ENCODE measurements at regions not wholly inside any gene's neighbourhood (a gene's known extent, or its start where the extent isn't known, plus 50 kb on each side); places are given as distances from the start of the nearest gene placed in this dataset.

DNA sequence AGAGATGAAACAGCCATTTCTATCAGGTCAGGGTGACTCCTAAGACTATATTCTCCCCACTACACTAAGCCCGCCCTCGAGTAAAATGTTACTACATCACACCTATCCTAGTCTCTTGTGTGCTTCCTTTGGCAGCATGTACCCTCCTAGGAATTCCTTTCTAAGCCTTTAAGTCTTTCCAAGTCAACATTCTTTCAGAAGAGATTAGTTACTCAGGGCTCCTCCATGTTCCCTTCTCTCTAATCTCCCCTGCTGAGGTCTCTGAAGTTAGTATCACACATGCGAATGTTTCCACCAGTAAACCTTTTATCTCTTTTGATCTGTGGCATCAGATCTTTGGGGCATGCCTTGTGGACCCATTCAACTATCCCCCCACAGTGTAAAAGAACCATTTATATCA lies 873.7 kb upstream of the FAT3 start:
- H3K4me1 Mint-ChIP-seq (ENCODE audit: low read depth, unreplicated experiment): no peaks in the 10 kb centered on the region
- H3K4me3 Mint-ChIP-seq (ENCODE audit: unreplicated experiment): no peak overlapping the region
- BruUV-seq (replicated peaks): no TSS peak
- H3K27me3 Mint-ChIP-seq (ENCODE audit: insufficient read depth, unreplicated experiment): no peaks in the 10 kb centered on the region
- ChIA-PET CTCF (no interaction called here), POLR2A (no interaction called here)
- H3K27ac Mint-ChIP-seq (ENCODE audit: unreplicated experiment): no peak overlapping the region
- no peaks in the 10 kb centered on the region for H3K9me3 Mint-ChIP-seq (ENCODE audit: unreplicated experiment)
- DNase-seq: no peak
- TF ChIP-seq, protein P1, sequence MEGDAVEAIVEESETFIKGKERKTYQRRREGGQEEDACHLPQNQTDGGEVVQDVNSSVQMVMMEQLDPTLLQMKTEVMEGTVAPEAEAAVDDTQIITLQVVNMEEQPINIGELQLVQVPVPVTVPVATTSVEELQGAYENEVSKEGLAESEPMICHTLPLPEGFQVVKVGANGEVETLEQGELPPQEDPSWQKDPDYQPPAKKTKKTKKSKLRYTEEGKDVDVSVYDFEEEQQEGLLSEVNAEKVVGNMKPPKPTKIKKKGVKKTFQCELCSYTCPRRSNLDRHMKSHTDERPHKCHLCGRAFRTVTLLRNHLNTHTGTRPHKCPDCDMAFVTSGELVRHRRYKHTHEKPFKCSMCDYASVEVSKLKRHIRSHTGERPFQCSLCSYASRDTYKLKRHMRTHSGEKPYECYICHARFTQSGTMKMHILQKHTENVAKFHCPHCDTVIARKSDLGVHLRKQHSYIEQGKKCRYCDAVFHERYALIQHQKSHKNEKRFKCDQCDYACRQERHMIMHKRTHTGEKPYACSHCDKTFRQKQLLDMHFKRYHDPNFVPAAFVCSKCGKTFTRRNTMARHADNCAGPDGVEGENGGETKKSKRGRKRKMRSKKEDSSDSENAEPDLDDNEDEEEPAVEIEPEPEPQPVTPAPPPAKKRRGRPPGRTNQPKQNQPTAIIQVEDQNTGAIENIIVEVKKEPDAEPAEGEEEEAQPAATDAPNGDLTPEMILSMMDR (IDR thresholded peaks at IDR 0.05; ENCODE audit: insufficient read depth in 1 of 2, low read depth in 1 of 2, low read length in 1 of 2, severe bottlenecking in 1 of 2, unreplicated experiment in 1 of 2): no peak
- H3K36me3 ChIP-seq (ENCODE audit: control insufficient read depth, insufficient read depth, low read length): no peaks in the 10 kb centered on the region
- intact Hi-C loops (cut with micrococcal nuclease; ENCODE audit: unreplicated experiment): no loop called here
- no peaks in the 10 kb centered on the region for H3K36me3 Mint-ChIP-seq (ENCODE audit: insufficient read depth, unreplicated experiment)
- H3K4me3 ChIP-seq (ENCODE audit: low read depth, low read length): no peak overlapping the region
- no peaks in the 10 kb centered on the region for H3K9me3 ChIP-seq
- H3K4me1 ChIP-seq: no peaks in the 10 kb centered on the region
- no peaks in the 10 kb centered on the region; the same call in 1 of the 2 replicates for H3K27me3 ChIP-seq (replicated peaks; ENCODE audit: control insufficient read depth, insufficient read depth, low read length)

DNA sequence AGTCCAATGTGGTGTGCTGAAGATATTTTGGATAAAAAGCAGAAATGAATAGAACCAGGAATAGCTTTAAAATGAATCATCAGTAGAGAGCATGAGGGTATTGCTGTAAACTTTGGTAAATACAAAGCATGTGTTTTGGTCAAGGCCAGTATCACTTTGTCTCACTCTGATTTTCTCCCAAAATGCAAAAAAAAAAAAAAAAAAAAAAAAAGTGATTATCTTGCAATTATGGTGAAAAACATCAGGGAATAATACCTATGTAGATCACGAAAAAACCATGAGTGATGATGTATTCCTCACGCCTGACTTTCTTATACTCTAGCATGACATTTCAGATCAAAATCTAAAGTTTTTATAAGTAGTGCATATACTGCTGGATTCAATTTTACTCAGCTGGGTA lies 897.9 kb upstream of the FAT3 start:
- no peaks in the 10 kb centered on the region for H3K27me3 Mint-ChIP-seq (ENCODE audit: insufficient read depth, unreplicated experiment)
- H3K4me1 ChIP-seq: no peaks in the 10 kb centered on the region
- BruUV-seq (replicated peaks): no TSS peak
- no peak overlapping the region for H3K27ac Mint-ChIP-seq (ENCODE audit: unreplicated experiment)
- H3K4me3 Mint-ChIP-seq (ENCODE audit: unreplicated experiment): no peak overlapping the region
- H3K9me3 Mint-ChIP-seq (ENCODE audit: unreplicated experiment): no peaks in the 10 kb centered on the region
- DNase-seq: no peak
- no peaks in the 10 kb centered on the region for H3K36me3 ChIP-seq (ENCODE audit: control insufficient read depth, insufficient read depth, low read length)
- peaks cover 2% of the 10 kb centered on the region; the same call in 1 of the 2 replicates for H3K9me3 ChIP-seq
- H3K4me1 Mint-ChIP-seq (ENCODE audit: low read depth, unreplicated experiment): no peaks in the 10 kb centered on the region
- intact Hi-C loops (cut with micrococcal nuclease; ENCODE audit: unreplicated experiment): no loop called here
- TF ChIP-seq, protein P1 (IDR thresholded peaks at IDR 0.05; ENCODE audit: insufficient read depth in 1 of 2, low read depth in 1 of 2, low read length in 1 of 2, severe bottlenecking in 1 of 2, unreplicated experiment in 1 of 2): no peak
- ChIA-PET CTCF (no interaction called here), POLR2A (no interaction called here)
- no peaks in the 10 kb centered on the region for H3K36me3 Mint-ChIP-seq (ENCODE audit: insufficient read depth, unreplicated experiment)
- no peaks in the 10 kb centered on the region for H3K27me3 ChIP-seq (replicated peaks; ENCODE audit: control insufficient read depth, insufficient read depth, low read length)
- no peak overlapping the region for H3K4me3 ChIP-seq (ENCODE audit: low read depth, low read length)

DNA sequence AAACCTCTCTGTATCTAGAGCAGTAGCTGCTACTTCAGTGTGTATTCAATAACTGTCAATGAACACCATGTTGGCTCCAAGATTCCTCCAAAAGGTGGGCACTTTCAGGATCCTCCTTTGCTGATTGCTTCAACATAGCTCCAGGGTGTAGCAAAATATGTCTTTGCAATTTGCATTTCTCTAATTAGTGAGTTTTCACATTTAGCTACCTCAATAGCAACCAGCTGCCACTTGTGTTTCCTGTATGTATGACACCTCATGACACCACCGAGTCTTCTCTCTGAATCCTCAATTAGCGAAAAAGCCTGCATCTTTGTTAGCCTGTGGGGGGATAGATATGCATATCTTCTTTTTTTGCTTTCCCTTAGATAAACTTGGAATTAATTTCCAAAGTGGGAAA lies 898.3 kb upstream of the FAT3 start:
- CTCF ChIA-PET: no interaction called here
- Histone ChIP-seq H3K36me3 (ENCODE audit: control insufficient read depth, insufficient read depth, low read length) (no peaks in the 10 kb centered on the region), H3K27me3 (replicated peaks; ENCODE audit: control insufficient read depth, insufficient read depth, low read length) (no peaks in the 10 kb centered on the region), H3K9me3 (peaks cover 4% of the 10 kb centered on the region; the same call in 1 of the 2 replicates), H3K4me3 (ENCODE audit: low read depth, low read length) (no peak overlapping the region), H3K4me1 (no peaks in the 10 kb centered on the region)
- POLR2A ChIA-PET: no interaction called here
- TF ChIP-seq, protein P1 (IDR thresholded peaks at IDR 0.05; ENCODE audit: insufficient read depth in 1 of 2, low read depth in 1 of 2, low read length in 1 of 2, severe bottlenecking in 1 of 2, unreplicated experiment in 1 of 2): no peak
- Mint-ChIP-seq H3K27me3 (ENCODE audit: insufficient read depth, unreplicated experiment) (no peaks in the 10 kb centered on the region), H3K9me3 (ENCODE audit: unreplicated experiment) (no peaks in the 10 kb centered on the region), H3K36me3 (ENCODE audit: insufficient read depth, unreplicated experiment) (no peaks in the 10 kb centered on the region), H3K4me3 (ENCODE audit: unreplicated experiment) (no peak overlapping the region), H3K4me1 (ENCODE audit: low read depth, unreplicated experiment) (no peaks in the 10 kb centered on the region), H3K27ac (ENCODE audit: unreplicated experiment) (no peak overlapping the region)
- intact Hi-C loops (cut with micrococcal nuclease; ENCODE audit: unreplicated experiment): no loop called here
- no peak for DNase-seq
- BruUV-seq (replicated peaks): no TSS peak

Measured in Caco-2 (cell line).